H9 (cell line): ENCODE measurements at regions not wholly inside any gene's neighbourhood (a gene's known extent, or its start where the extent isn't known, plus 50 kb on each side); places are given as distances from the start of the nearest gene placed in this dataset.

Experiments
- DNase-seq: peaks from one replicate; pipeline ENCODE4 v3.0.0-alpha.2; 2017
- H2AFZ ChIP-seq: one replicate; pipeline ENCODE4 v1.6.1; 2013; ENCODE audit warnings: mild to moderate bottlenecking, low read length, control low read depth, moderate library complexity
- H2AK5ac ChIP-seq: 2 replicates; pipeline ENCODE4 v1.6.1; 2013; ENCODE audit warnings: low read length, control low read depth, mixed read lengths; ENCODE audit not compliant: insufficient read length
- H2BK120ac ChIP-seq: one replicate; pipeline ENCODE4 v1.6.1; 2013; ENCODE audit warnings: low read depth, mild to moderate bottlenecking, low read length, control low read depth, inconsistent platforms; ENCODE audit not compliant: poor library complexity, severe bottlenecking
- H2BK12ac ChIP-seq: 2 replicates; pipeline ENCODE4 v1.6.1; 2013; ENCODE audit warnings: low read length, control low read depth, mixed read lengths, low read depth; ENCODE audit not compliant: insufficient read length
- H2BK15ac ChIP-seq: 2 replicates; pipeline ENCODE4 v1.6.1; 2013; ENCODE audit warnings: low read depth, low read length, control low read depth
- H2BK20ac ChIP-seq: one replicate; pipeline ENCODE4 v1.6.1; 2013; ENCODE audit warnings: low read depth, mild to moderate bottlenecking, low read length, control low read depth, inconsistent platforms; ENCODE audit not compliant: poor library complexity, severe bottlenecking
- H2BK5ac ChIP-seq: 2 replicates; pipeline ENCODE4 v1.6.1; 2013; ENCODE audit warnings: low read length, control low read depth, mixed read lengths; ENCODE audit not compliant: insufficient read length
- H3K14ac ChIP-seq: 2 replicates; pipeline ENCODE4 v1.6.1; 2013; ENCODE audit warnings: low read length, control low read depth; ENCODE audit not compliant: insufficient read depth
- H3K18ac ChIP-seq: 2 replicates; pipeline ENCODE4 v1.6.1; 2013; ENCODE audit warnings: low read depth, mild to moderate bottlenecking, mixed read lengths, low read length, control low read depth; ENCODE audit not compliant: insufficient read length
- H3K23ac ChIP-seq: 2 replicates; pipeline ENCODE4 v1.6.1; 2013; ENCODE audit warnings: low read length, control low read depth, mixed read lengths, low read depth; ENCODE audit not compliant: insufficient read length
- H3K23me2 ChIP-seq: 2 replicates; pipeline ENCODE4 v1.6.1; 2013; ENCODE audit warnings: low read depth, mild to moderate bottlenecking, mixed read lengths, low read length, control low read depth; ENCODE audit not compliant: insufficient read length, poor library complexity, severe bottlenecking
- H3K27ac ChIP-seq: 2 replicates; pipeline ENCODE4 v1.5.1; 2013; ENCODE audit warnings: low read length, control low read depth, mixed read lengths, low read depth; ENCODE audit not compliant: insufficient read length
- H3K27me3 ChIP-seq: 2 replicates; pipeline ENCODE4 v1.6.1; 2013; ENCODE audit warnings: low read length, control low read depth, inconsistent platforms; ENCODE audit not compliant: insufficient read depth
- H3K4ac ChIP-seq: 2 replicates; pipeline ENCODE4 v1.6.1; 2013; ENCODE audit warnings: low read depth, mild to moderate bottlenecking, control low read depth, inconsistent platforms, low read length, moderate library complexity
- H3K4me1 ChIP-seq: 2 replicates; pipeline ENCODE4 v1.6.1; 2013; ENCODE audit warnings: low read length, control low read depth, inconsistent platforms; ENCODE audit not compliant: insufficient read depth
- H3K4me2 ChIP-seq: 2 replicates; pipeline ENCODE4 v1.6.1; 2013; ENCODE audit warnings: low read length, control low read depth, mixed read lengths; ENCODE audit not compliant: insufficient read length, insufficient read depth
- H3K56ac ChIP-seq: 2 replicates; pipeline ENCODE4 v1.6.1; 2013; ENCODE audit warnings: low read depth, mild to moderate bottlenecking, mixed read lengths, low read length, control low read depth; ENCODE audit not compliant: insufficient read length
- H3K79me1 ChIP-seq: 2 replicates; pipeline ENCODE4 v1.6.1; 2013; ENCODE audit warnings: low read depth, mild to moderate bottlenecking, moderate library complexity, low read length, control low read depth, inconsistent platforms; ENCODE audit not compliant: insufficient read depth, poor library complexity, severe bottlenecking
- H3K79me2 ChIP-seq: 2 replicates; pipeline ENCODE4 v1.6.1; 2013; ENCODE audit warnings: low read length, control low read depth, inconsistent platforms; ENCODE audit not compliant: insufficient read depth
- H3K9ac ChIP-seq: 2 replicates; pipeline ENCODE4 v1.6.1; 2013; ENCODE audit warnings: low read length, control low read depth, mixed read lengths; ENCODE audit not compliant: insufficient read length; ENCODE audit errors: extremely low read depth
- H3K9me3 ChIP-seq: one replicate; pipeline ENCODE4 v1.6.1; 2013; ENCODE audit warnings: low read depth, low read length, inconsistent platforms; ENCODE audit not compliant: control insufficient read depth
- H3T11ph ChIP-seq: one replicate; pipeline ENCODE4 v1.6.1; 2013; ENCODE audit warnings: mild to moderate bottlenecking, low read length, control low read depth, inconsistent platforms
- H4K20me1 ChIP-seq: one replicate; pipeline ENCODE4 v1.6.1; 2013; ENCODE audit not compliant: control insufficient read depth, insufficient read length, insufficient read depth
- H4K5ac ChIP-seq: 2 replicates; pipeline ENCODE4 v1.6.1; 2013; ENCODE audit warnings: low read depth, mild to moderate bottlenecking, mixed read lengths, low read length, control low read depth; ENCODE audit not compliant: insufficient read length
- H4K8ac ChIP-seq: replicated peaks from 2 replicates; pipeline ENCODE4 v1.6.1; 2013; ENCODE audit warnings: low read length, control low read depth, mixed read lengths, low read depth; ENCODE audit not compliant: insufficient read length
- H4K91ac ChIP-seq: 2 replicates; pipeline ENCODE4 v1.6.1; 2013; ENCODE audit warnings: low read depth, mild to moderate bottlenecking, moderate library complexity, mixed read lengths, low read length, control low read depth; ENCODE audit not compliant: insufficient read length
- H3K27ac Mint-ChIP-seq, 3 experiments: 2 replicates in 2 of 3; 3 replicates in 1 of 3; pipeline ENCODE4 v1.8.0; 2020 to 2021; ENCODE audit warnings: mixed read lengths in 3 of 3, mild to moderate bottlenecking in 1 of 3, moderate library complexity in 1 of 3
- H3K27me3 Mint-ChIP-seq: 2 replicates; pipeline ENCODE4 v1.8.0; 2021; ENCODE audit warnings: low read depth, mild to moderate bottlenecking, moderate library complexity, mixed read lengths
- H3K36me3 Mint-ChIP-seq, 3 experiments: 2 replicates in 2 of 3; 3 replicates in 1 of 3; pipeline ENCODE4 v1.8.0; 2020 to 2021; ENCODE audit warnings: low read depth in 3 of 3, mixed read lengths in 3 of 3; ENCODE audit not compliant: insufficient read depth in 1 of 3
- H3K4me1 Mint-ChIP-seq, 2 experiments: 2 replicates each; pipeline ENCODE4 v1.8.0; 2020; ENCODE audit warnings: mixed read lengths in 2 of 2
- H3K4me3 Mint-ChIP-seq, 2 experiments: 2 replicates in 1 of 2; 3 replicates in 1 of 2; pipeline ENCODE4 v1.8.0; 2020 to 2021; ENCODE audit warnings: mild to moderate bottlenecking in 2 of 2, mixed read lengths in 2 of 2, moderate library complexity in 1 of 2
- H3K9me3 Mint-ChIP-seq, 2 experiments: 2 replicates in 1 of 2; 3 replicates in 1 of 2; pipeline ENCODE4 v1.8.0; 2020; ENCODE audit warnings: mild to moderate bottlenecking in 2 of 2, mixed read lengths in 2 of 2, moderate library complexity in 1 of 2
- CTCF ChIP-seq: fragments of 200-600 bp; sonication (generic); conservative IDR thresholded peaks from 3 replicates; pipeline ENCODE4 v1.8.0; 2021; ENCODE audit warnings: antibody characterized with exemption, mild to moderate bottlenecking
- WGBS: extraction: QIAGEN DNeasy Blood & Tissue Kit; methylation state at CpG from one replicate; pipeline ENCODE4 v1.1.7; 2013; ENCODE audit warnings: missing lambda C conversion rate, low lambda C conversion rate, mixed read lengths; ENCODE audit not compliant: insufficient read length; ENCODE audit errors: extremely low coverage; 5-methylcytosine and 5-hydroxymethylcytosine counted together

GRCh38 chr4:138678985-138679746, 336.4 kb upstream of the NOCT start:
- Histone ChIP-seq H4K8ac (no peak overlapping the region), H4K20me1 (no peaks in the 10 kb centered on the region), H3T11ph (no peak overlapping the region), H2BK20ac (no peak overlapping the region), H3K27me3 (no peaks in the 10 kb centered on the region), H3K23ac (no peak overlapping the region), H3K79me2 (no peaks in the 10 kb centered on the region), H2BK12ac (no peak overlapping the region), H3K79me1 (no peaks in the 10 kb centered on the region), H2AK5ac (no peak overlapping the region), H3K23me2 (no peaks in the 10 kb centered on the region), H3K9ac (no peak overlapping the region), H3K4ac (no peak overlapping the region), H2AFZ (no peak overlapping the region), H2BK15ac (no peak overlapping the region), H2BK120ac (no peak overlapping the region), H3K27ac (no peak overlapping the region), H3K4me2 (no peak overlapping the region), H2BK5ac (no peak overlapping the region), H4K91ac (no peak overlapping the region), H3K14ac (no peak overlapping the region), H3K9me3 (no peaks in the 10 kb centered on the region), H3K56ac (no peak overlapping the region), H3K18ac (no peak overlapping the region), H4K5ac (no peak overlapping the region), H3K4me1 (peaks cover 2% of the 10 kb centered on the region; the same call in 1 of the 2 replicates)
- Mint-ChIP-seq H3K36me3 (no peaks in the 10 kb centered on the region), H3K27me3 (0 out of 2 replicates have a peak, but pooled peaks cover 2% of the 10 kb centered on the region), H3K4me3 (no peak overlapping the region), H3K27ac (no peak overlapping the region), H3K9me3 (no peaks in the 10 kb centered on the region; a peak in 1 of 5 replicates), H3K4me1 (peaks cover 21 to 41% of the 10 kb centered on the region in 2 experiments)
- TF ChIP-seq CTCF = no peak
- DNase-seq = no peak
- no CpG with 5 or more reads among the region's 10 CpGs for WGBS
